LNCAP (cell line): ENCODE measurements at regions not wholly inside any gene's neighbourhood (a gene's known extent, or its start where the extent isn't known, plus 50 kb on each side); places are given as distances from the start of the nearest gene placed in this dataset.

Experiments
- CTCF ChIP-seq: fragments of 450-650 bp; IDR thresholded peaks from 2 replicates; pipeline ENCODE4 v1.5.1; 2017; ENCODE audit warnings: mild to moderate bottlenecking

GRCh38 chr6:21665392-21666200, 72.0 kb downstream of the SOX4 start:
- no peak for TF ChIP-seq CTCF

- TF ChIP-seq CTCF: no peak
Observed at GRCh38 chr6:21666201-21666691, 72.7 kb downstream of the SOX4 start.

- no peak for TF ChIP-seq CTCF
Observed at GRCh38 chr6:21666853-21667681, 73.5 kb downstream of the SOX4 start.

- no peak for TF ChIP-seq CTCF
Observed at GRCh38 chr6:21668795-21669194, 75.2 kb downstream of the SOX4 start.

GRCh38 chr6:21676769-21677168, 83.2 kb downstream of the SOX4 start:
- TF ChIP-seq CTCF: no peak

GRCh38 chr6:21678990-21679389, 85.4 kb downstream of the SOX4 start:
- TF ChIP-seq CTCF: no peak

- TF ChIP-seq CTCF: no peak
Observed at GRCh38 chr6:21679761-21680265, 86.3 kb downstream of the SOX4 start.
